ENCODE measurements at regions not wholly inside any gene's neighbourhood (a gene's known extent, or its start where the extent isn't known, plus 50 kb on each side); places are given as distances from the start of the nearest gene placed in this dataset.

DNA sequence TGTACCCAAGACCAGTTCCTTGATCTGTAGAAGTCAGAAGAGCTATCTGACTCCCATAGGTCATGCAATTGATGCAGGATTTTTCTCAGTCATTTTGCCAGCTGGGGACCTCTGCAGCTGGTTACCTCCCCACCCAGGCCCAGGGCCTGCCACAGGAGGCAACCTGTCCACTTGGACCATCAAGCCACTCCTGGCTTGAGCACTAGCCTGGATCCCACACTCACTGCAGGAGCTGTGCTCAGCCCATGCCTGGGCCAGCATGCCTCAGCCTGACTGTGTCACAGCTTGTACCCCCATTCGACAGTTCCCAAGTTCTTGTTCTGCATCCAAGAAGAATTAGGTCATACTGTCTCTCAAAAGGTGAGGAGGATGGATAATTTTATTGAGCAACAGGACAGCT is 189.4 kb downstream of the PCDH17 start:
- TF ChIP-seq REST (IDR thresholded peaks at IDR 0.05; ENCODE audit: insufficient replicate concordance, low read depth) (no peak), GABPA (IDR thresholded peaks at IDR 0.05; ENCODE audit: low read depth) (no peak), CTCF (IDR thresholded peaks at IDR 0.05; ENCODE audit: insufficient read depth, low read length) (no peak), POLR2AphosphoS5 (IDR thresholded peaks at IDR 0.05; ENCODE audit: low read depth) (no peak), SPI1 (IDR thresholded peaks at IDR 0.05; ENCODE audit: borderline replicate concordance, low read depth) (no peak)
- no peak for DNase-seq (ENCODE audit: low read depth in 1 of 2, low spot score in 1 of 2)
- Histone ChIP-seq H3K27me3 (ENCODE audit: insufficient read depth, poor library complexity, severe bottlenecking) (no peaks in the 10 kb centered on the region), H3K4me3 (replicated peaks; ENCODE audit: insufficient read depth, low read length) (no peak overlapping the region), H3K27ac (replicated peaks) (no peak overlapping the region)

- H3K27me3 ChIP-seq (ENCODE audit: insufficient read depth, poor library complexity, severe bottlenecking): no peaks in the 10 kb centered on the region
- no peak for DNase-seq (ENCODE audit: low read depth in 1 of 2, low spot score in 1 of 2)
- no peak for TF ChIP-seq SPI1 (IDR thresholded peaks at IDR 0.05; ENCODE audit: borderline replicate concordance, low read depth)
- TF ChIP-seq CTCF (IDR thresholded peaks at IDR 0.05; ENCODE audit: insufficient read depth, low read length): no peak
- no peak for TF ChIP-seq POLR2AphosphoS5 (IDR thresholded peaks at IDR 0.05; ENCODE audit: low read depth)
- TF ChIP-seq GABPA (IDR thresholded peaks at IDR 0.05; ENCODE audit: low read depth): no peak
- TF ChIP-seq REST (IDR thresholded peaks at IDR 0.05; ENCODE audit: insufficient replicate concordance, low read depth): no peak
- no peak overlapping the region for H3K27ac ChIP-seq (replicated peaks)
- H3K4me3 ChIP-seq (replicated peaks; ENCODE audit: insufficient read depth, low read length): no peak overlapping the region
Measured at GRCh38 chr13:57823704-57824103, 192.2 kb downstream of the PCDH17 start.

GRCh38 chr13:57824121-57824520 is 192.6 kb downstream of the PCDH17 start:
- H3K27me3 ChIP-seq (ENCODE audit: insufficient read depth, poor library complexity, severe bottlenecking): no peaks in the 10 kb centered on the region
- no peak for DNase-seq (ENCODE audit: low read depth in 1 of 2, low spot score in 1 of 2)
- TF ChIP-seq SPI1 (IDR thresholded peaks at IDR 0.05; ENCODE audit: borderline replicate concordance, low read depth) (no peak), POLR2AphosphoS5 (IDR thresholded peaks at IDR 0.05; ENCODE audit: low read depth) (no peak), CTCF (IDR thresholded peaks at IDR 0.05; ENCODE audit: insufficient read depth, low read length) (no peak), GABPA (IDR thresholded peaks at IDR 0.05; ENCODE audit: low read depth) (no peak), REST (IDR thresholded peaks at IDR 0.05; ENCODE audit: insufficient replicate concordance, low read depth) (no peak)
- H3K4me3 ChIP-seq (replicated peaks; ENCODE audit: insufficient read depth, low read length): no peak overlapping the region
- H3K27ac ChIP-seq (replicated peaks): no peak overlapping the region

Data from HL-60 (cell line).